Breast epithelium (tissue), 3 donors: ENCODE measurements at regions not wholly inside any gene's neighbourhood (a gene's known extent, or its start where the extent isn't known, plus 50 kb on each side); places are given as distances from the start of the nearest gene placed in this dataset.

Source experiments
- POLR2A ChIP-seq: fragments of 450-650 bp; IDR thresholded peaks from one replicate; pipeline ENCODE4 v1.6.1; 2016; ENCODE audit warnings: antibody characterized with exemption, mild to moderate bottlenecking, moderate library complexity
- POLR2AphosphoS5 ChIP-seq, 3 donors: sonication (generic); formaldehyde crosslinking; IDR thresholded peaks; one replicate each; pipeline ENCODE4 v1.6.1; 2017; ENCODE audit warnings: antibody characterized with exemption in 3 of 3
- TF ChIP-seq, protein P1 (sequence below), 3 donors: fragments of 450-650 bp; IDR thresholded peaks; one replicate each; pipeline ENCODE4 v1.5.1; 2016 to 2017; ENCODE audit warnings: antibody characterized with exemption in 3 of 3, mild to moderate bottlenecking in 3 of 3, moderate library complexity in 3 of 3

DNA sequence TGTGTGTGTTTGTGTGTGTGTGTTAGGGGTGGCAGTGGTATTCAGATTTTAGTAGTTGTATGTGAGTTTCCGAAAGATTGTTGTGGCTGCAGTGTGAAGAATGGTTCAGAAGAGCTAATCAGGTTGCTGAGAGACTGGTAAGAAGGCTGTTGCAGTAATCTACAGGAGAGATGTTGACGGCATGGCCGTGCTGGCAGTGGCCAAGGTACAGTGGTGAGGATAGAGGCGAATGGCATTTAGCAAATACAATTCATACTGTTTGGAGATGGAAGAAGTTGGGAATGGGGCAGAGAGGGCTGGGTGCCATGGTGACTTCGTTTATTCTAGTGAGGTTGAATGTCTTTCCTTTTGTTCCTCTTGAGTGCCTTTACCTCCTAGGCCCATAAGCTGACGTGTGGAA is 77.5 kb upstream of the SPATA31D4 start:
- TF ChIP-seq, protein P1, sequence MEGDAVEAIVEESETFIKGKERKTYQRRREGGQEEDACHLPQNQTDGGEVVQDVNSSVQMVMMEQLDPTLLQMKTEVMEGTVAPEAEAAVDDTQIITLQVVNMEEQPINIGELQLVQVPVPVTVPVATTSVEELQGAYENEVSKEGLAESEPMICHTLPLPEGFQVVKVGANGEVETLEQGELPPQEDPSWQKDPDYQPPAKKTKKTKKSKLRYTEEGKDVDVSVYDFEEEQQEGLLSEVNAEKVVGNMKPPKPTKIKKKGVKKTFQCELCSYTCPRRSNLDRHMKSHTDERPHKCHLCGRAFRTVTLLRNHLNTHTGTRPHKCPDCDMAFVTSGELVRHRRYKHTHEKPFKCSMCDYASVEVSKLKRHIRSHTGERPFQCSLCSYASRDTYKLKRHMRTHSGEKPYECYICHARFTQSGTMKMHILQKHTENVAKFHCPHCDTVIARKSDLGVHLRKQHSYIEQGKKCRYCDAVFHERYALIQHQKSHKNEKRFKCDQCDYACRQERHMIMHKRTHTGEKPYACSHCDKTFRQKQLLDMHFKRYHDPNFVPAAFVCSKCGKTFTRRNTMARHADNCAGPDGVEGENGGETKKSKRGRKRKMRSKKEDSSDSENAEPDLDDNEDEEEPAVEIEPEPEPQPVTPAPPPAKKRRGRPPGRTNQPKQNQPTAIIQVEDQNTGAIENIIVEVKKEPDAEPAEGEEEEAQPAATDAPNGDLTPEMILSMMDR (IDR thresholded peaks at IDR 0.05) = no peak
- TF ChIP-seq POLR2A (no peak), POLR2AphosphoS5 (IDR thresholded peaks at IDR 0.05) (no peak)
